GM13977 (cell line): ENCODE measurements at regions not wholly inside any gene's neighbourhood (a gene's known extent, or its start where the extent isn't known, plus 50 kb on each side); places are given as distances from the start of the nearest gene placed in this dataset.

Experiments
- DNase-seq: peaks from one replicate; pipeline ENCODE4 v3.0.0; 2012; ENCODE audit warnings: low spot score
- CTCF ChIP-seq: IDR thresholded peaks from 2 replicates; pipeline ENCODE4 v1.5.1; 2012; ENCODE audit warnings: mild to moderate bottlenecking, control low read depth; ENCODE audit not compliant: insufficient read depth; ENCODE audit errors: extremely low read depth, missing control alignments
- in situ Hi-C: fragments of 300-500 bp; cut with MboI; formaldehyde crosslinking; loops from one replicate; pipeline ENCODE4 v1.12.0; 2022; ENCODE audit warnings: low sequenced_read_pairs, low pct_unique_long_range_greater_than_20kb, mixed read lengths, inconsistent platforms; ENCODE audit not compliant: unreplicated experiment

GRCh38 chr15:66838671-66839239, 136.7 kb downstream of the SMAD6 start:
- TF ChIP-seq CTCF: peak; percentile 25
- peak; percentile 35 for DNase-seq
- in situ Hi-C loops: no loop called here

DNA sequence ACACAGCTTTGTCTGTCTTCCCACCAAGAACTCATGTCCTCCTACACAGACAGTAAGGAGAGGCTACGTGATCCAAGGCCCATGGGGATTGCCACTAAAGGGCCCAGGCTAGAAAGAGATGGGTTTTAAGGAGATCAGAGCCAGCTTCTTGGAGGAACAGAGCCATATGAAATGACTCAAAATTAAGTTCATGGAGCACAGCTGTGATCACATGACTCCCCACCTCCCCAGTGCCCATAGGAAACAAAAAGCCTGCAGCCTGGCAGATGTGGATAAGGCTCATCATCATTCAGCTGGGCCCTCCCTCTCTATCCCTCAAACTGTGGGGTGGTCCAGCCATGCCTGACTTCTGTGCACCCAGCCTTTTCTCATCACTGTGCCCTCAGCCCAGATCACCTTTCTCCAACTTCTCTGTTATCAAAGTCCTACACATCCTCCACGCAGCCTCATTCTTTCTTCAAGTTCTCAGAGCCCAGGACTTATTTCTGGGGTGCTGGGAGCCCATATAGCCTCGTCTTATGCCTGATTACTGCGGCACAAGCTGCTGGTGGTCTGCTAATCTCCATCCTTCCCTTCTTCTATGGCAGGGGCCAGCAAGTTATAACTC, 137.6 kb downstream of the SMAD6 start:
- TF ChIP-seq CTCF: no peak
- in situ Hi-C loops: no loop called here
- no peak for DNase-seq

DNA sequence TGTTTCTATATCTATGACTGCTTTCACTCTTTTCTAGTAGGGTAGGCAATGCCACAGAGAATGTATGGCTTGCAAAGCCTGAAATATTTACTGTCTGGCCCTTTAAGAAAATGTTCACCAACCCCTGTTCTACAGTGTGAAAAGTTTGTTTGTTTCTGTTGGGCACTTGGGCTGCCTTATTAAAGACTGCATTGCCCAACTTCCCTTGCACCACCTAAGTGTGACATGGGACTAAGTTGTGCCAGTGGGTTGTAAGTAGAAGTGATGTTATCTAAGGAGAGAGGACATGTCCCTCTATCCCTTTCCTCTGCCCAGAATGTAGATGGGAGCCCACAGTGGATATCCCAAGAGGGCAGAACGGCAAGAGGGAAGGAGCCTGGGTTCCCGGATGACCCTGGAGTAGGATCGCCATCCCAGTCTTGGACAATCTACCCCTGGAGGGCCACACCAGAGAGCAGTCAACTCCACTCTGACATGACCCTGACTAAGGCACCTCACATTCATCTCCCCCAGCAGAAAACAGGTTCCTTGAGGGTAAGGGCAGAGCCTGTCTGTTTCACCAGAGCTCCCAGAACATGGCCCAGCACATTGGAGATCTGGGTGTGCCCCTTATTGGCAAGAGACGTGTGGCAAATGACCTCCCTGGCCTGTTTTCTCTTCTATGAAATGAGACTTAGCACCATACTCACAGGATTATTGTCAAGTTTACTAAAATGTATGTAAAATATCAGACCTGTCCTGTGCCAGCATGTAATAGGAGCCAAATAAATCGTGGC, 138.8 kb downstream of the SMAD6 start:
- in situ Hi-C loops: no loop called here
- no peak for DNase-seq
- no peak for TF ChIP-seq CTCF

GRCh38 chr15:66841953-66842681, 140.1 kb downstream of the SMAD6 start:
- DNase-seq: peak; percentile 38
- no peak for TF ChIP-seq CTCF
- in situ Hi-C loops: no loop called here

- DNase-seq: peak; percentile 27
- in situ Hi-C loops: no loop called here
Measured at GRCh38 chr15:66842710-66843441, 140.8 kb downstream of the SMAD6 start.

More at GRCh38 chr15:66842710-66843441, 140.8 kb downstream of the SMAD6 start:
- TF ChIP-seq CTCF: no peak
